ENCODE measurements at regions not wholly inside any gene's neighbourhood (a gene's known extent, or its start where the extent isn't known, plus 50 kb on each side); places are given as distances from the start of the nearest gene placed in this dataset.

GRCh38 chr5:165028356-165028755 is 1522.9 kb downstream of the MAT2B start:
- no peak for TF ChIP-seq CTCF (IDR thresholded peaks at IDR 0.05)
- no peak for TF ChIP-seq POLR2A (IDR thresholded peaks at IDR 0.05)
